CD4-positive, alpha-beta T cell treated with Interleukin-6 at 100 ng/mL for 8 hours (primary cell): ENCODE measurements at regions not wholly inside any gene's neighbourhood (a gene's known extent, or its start where the extent isn't known, plus 50 kb on each side); places are given as distances from the start of the nearest gene placed in this dataset.
"Not testable (repeated sequence)": the region's sequence is repeated elsewhere in the genome, so short reads cannot be mapped to it uniquely, and the experiment has no call there.

Experiments
- DNase-seq: peaks from one replicate; pipeline ENCODE4 v3.0.0-alpha.2; 2020; ENCODE audit warnings: mixed read lengths, low spot score

- no peak for DNase-seq
These were observed 123.6 kb upstream of the PITX1 start for GRCh38 chr5:135157421-135158313.

GRCh38 chr5:135156715-135157404, 122.8 kb upstream of the PITX1 start:
- no peak for DNase-seq

GRCh38 chr5:135156337-135156714, 122.3 kb upstream of the PITX1 start:
- no peak for DNase-seq

GRCh38 chr5:135155616-135156214, 121.7 kb upstream of the PITX1 start:
- no peak for DNase-seq

- DNase-seq = no peak
These were observed 120.9 kb upstream of the PITX1 start for GRCh38 chr5:135154961-135155360.

- DNase-seq = no peak
These were observed 120.2 kb upstream of the PITX1 start for GRCh38 chr5:135154197-135154596.

GRCh38 chr5:135153661-135154060, 119.6 kb upstream of the PITX1 start:
- DNase-seq = no peak

- DNase-seq = no peak
These were observed 119.2 kb upstream of the PITX1 start for GRCh38 chr5:135153259-135153658.

- not testable (repeated sequence) for DNase-seq
These were observed 117.6 kb upstream of the PITX1 start for GRCh38 chr5:135151660-135152059.

- no peak for DNase-seq
These were observed 117.2 kb upstream of the PITX1 start for GRCh38 chr5:135151256-135151655.

GRCh38 chr5:135150767-135151166, 116.7 kb upstream of the PITX1 start:
- no peak for DNase-seq

GRCh38 chr5:135149956-135150723, 116.1 kb upstream of the PITX1 start:
- no peak for DNase-seq

GRCh38 chr5:135149229-135149955, 115.4 kb upstream of the PITX1 start:
- DNase-seq = no peak

GRCh38 chr5:135147294-135148090, 113.5 kb upstream of the PITX1 start:
- DNase-seq = no peak

- no peak for DNase-seq
These were observed 112.0 kb upstream of the PITX1 start for GRCh38 chr5:135145985-135146384.

- not testable (repeated sequence) for DNase-seq
These were observed 109.7 kb upstream of the PITX1 start for GRCh38 chr5:135143682-135144081.

- DNase-seq = no peak
These were observed 107.6 kb upstream of the PITX1 start for GRCh38 chr5:135141303-135142268.

- no peak for DNase-seq
These were observed 106.6 kb upstream of the PITX1 start for GRCh38 chr5:135140446-135141204.
